ENCODE measurements at regions not wholly inside any gene's neighbourhood (a gene's known extent, or its start where the extent isn't known, plus 50 kb on each side); places are given as distances from the start of the nearest gene placed in this dataset.

- 49 to 60% methylated on average over 5 of the region's 5 CpGs for WGBS, 2 donors
- no peak overlapping the region for H3K4me3 ChIP-seq (ENCODE audit: low read depth, poor library complexity, severe bottlenecking)
- intact Hi-C loops (cut with DNase I; ENCODE audit: low total_unique reads), result no loop called here
- no peak for DNase-seq (ENCODE audit: low spot score in 2 of 2)
- TF ChIP-seq CTCF (IDR thresholded peaks at IDR 0.05), result no peak
- TF ChIP-seq POLR2A (IDR thresholded peaks at IDR 0.05), result no peak
These were observed 117.2 kb upstream of the SEMA3C start for GRCh38 chr7:81036057-81036456.

GRCh38 chr7:81031996-81032395 is 113.1 kb upstream of the SEMA3C start:
- WGBS, 2 donors, result 76 to 79% methylated on average over 3 of the region's 3 CpGs
- intact Hi-C loops (cut with DNase I; ENCODE audit: low total_unique reads), result no loop called here
- H3K4me3 ChIP-seq (ENCODE audit: low read depth, poor library complexity, severe bottlenecking), result no peak overlapping the region

GRCh38 chr7:81031243-81031642 is 112.4 kb upstream of the SEMA3C start:
- 81 to 82% methylated on average over 2 of the region's 2 CpGs for WGBS, 2 donors
- intact Hi-C loops (cut with DNase I; ENCODE audit: low total_unique reads), result no loop called here
- no peak for DNase-seq (ENCODE audit: low spot score in 2 of 2)
- TF ChIP-seq POLR2A (IDR thresholded peaks at IDR 0.05) (no peak), CTCF (IDR thresholded peaks at IDR 0.05) (no peak)
- no peak overlapping the region for H3K4me3 ChIP-seq (ENCODE audit: low read depth, poor library complexity, severe bottlenecking)

More at GRCh38 chr7:81031996-81032395, 113.1 kb upstream of the SEMA3C start:
- TF ChIP-seq POLR2A (IDR thresholded peaks at IDR 0.05) (no peak), CTCF (IDR thresholded peaks at IDR 0.05) (no peak)
- DNase-seq (ENCODE audit: low spot score in 2 of 2), result no peak

DNA sequence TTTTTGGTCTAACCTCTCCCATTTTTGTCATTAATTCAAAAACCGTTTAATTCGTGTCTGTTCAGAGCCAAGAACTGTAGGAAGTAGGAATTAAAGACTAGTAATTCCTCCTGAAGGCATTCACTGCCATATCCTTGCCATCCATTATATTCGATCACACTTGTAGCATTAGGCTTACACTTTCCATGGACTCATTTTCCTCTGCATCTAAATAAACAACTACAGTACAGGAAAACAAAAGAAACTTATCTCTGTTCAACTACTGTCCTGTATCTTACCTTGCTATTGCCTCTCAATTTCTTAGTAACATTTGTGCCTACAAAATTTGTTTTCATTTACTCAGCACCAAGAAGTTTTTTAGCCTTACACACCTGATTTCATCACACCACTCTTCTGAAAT is 111.6 kb upstream of the SEMA3C start:
- TF ChIP-seq POLR2A (IDR thresholded peaks at IDR 0.05), result no peak
- no peak for TF ChIP-seq CTCF (IDR thresholded peaks at IDR 0.05)
- intact Hi-C loops (cut with DNase I; ENCODE audit: low total_unique reads), result no loop called here
- WGBS, 2 donors, result 56 to 76% methylated on average over 3 of the region's 3 CpGs
- no peak overlapping the region for H3K4me3 ChIP-seq (ENCODE audit: low read depth, poor library complexity, severe bottlenecking)
- DNase-seq (ENCODE audit: low spot score in 2 of 2), result no peak

DNA sequence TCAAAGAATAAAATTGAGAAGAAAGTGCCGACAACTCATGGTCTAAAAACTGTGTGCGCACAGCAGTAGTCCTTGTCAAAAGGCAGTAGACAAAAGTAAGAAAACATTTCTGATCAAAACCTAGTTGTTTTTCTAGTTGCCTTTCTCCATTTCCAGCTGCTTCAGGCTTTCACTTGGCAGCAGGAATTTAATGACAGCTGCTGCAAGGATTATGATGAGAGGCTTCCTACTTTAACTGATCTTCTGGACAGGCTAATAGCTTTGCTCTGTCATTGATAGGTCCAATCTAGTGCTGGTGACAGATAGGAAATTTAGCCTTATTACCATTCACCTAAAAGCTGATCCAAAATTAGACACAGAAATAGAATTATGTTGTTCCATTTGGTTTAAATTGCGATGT is 110.7 kb upstream of the SEMA3C start:
- intact Hi-C loops (cut with DNase I; ENCODE audit: low total_unique reads), result no loop called here
- no peak for TF ChIP-seq POLR2A (IDR thresholded peaks at IDR 0.05)
- no peak for TF ChIP-seq CTCF (IDR thresholded peaks at IDR 0.05)
- 75 to 77% methylated on average over 3 of the region's 3 CpGs for whole genome bisulfite sequencing, 2 donors
- DNase-seq (ENCODE audit: low spot score in 2 of 2), result no peak
- H3K4me3 ChIP-seq (ENCODE audit: low read depth, poor library complexity, severe bottlenecking), result no peak overlapping the region

GRCh38 chr7:81025360-81025759 is 106.5 kb upstream of the SEMA3C start:
- H3K4me3 ChIP-seq (ENCODE audit: low read depth, poor library complexity, severe bottlenecking), result no peak overlapping the region
- intact Hi-C loops (cut with DNase I; ENCODE audit: low total_unique reads), result no loop called here
- TF ChIP-seq POLR2A (IDR thresholded peaks at IDR 0.05), result no peak
- TF ChIP-seq CTCF (IDR thresholded peaks at IDR 0.05), result no peak
- DNase-seq (ENCODE audit: low spot score in 2 of 2), result no peak
- 83 to 88% methylated on average over 2 of the region's 2 CpGs for WGBS, 2 donors
